ENCODE measurements at regions not wholly inside any gene's neighbourhood (a gene's known extent, or its start where the extent isn't known, plus 50 kb on each side); places are given as distances from the start of the nearest gene placed in this dataset.

DNA sequence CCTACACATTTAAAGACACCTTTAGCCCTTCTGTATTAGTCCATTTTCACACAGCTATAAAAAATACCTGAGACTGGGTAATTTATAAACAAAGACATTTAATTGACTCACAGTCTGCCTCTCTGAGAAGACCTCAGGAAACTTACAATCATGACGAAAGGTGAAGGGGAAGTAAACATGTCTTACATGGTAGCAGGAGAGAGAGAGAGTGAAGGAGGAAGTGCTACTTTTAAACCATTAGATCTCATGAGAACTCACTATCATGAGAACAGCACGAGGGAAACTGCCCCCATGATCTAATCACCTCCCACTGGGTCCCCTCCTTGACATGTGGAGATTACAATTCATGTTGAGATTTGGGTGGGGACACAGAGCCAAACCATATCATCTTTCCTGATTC lies 946.6 kb downstream of the SLC4A3 start:
- Mint-ChIP-seq H3K27ac (no peak overlapping the region), H3K27me3 (no peaks in the 10 kb centered on the region), H3K4me1 (ENCODE audit: low read depth) (no peaks in the 10 kb centered on the region), H3K9me3 (no peaks in the 10 kb centered on the region), H3K36me3 (ENCODE audit: low read depth) (no peaks in the 10 kb centered on the region), H3K4me3 (no peak overlapping the region)
- POLR2A ChIA-PET, result no interaction called here
- no peaks in the 10 kb centered on the region for H3K36me3 ChIP-seq (ENCODE audit: insufficient read depth, low read length)
- intact Hi-C loops (cut with DNase I, micrococcal nuclease), result no loop called here
- DNase-seq (no peak), ATAC-seq (ENCODE audit: poor library complexity) (no peak)
- CTCF ChIA-PET, result no interaction called here
- no peaks in the 10 kb centered on the region for H3K9me3 ChIP-seq (ENCODE audit: control insufficient read depth in 1 of 2, insufficient read depth in 1 of 2, low read length in 2 of 2)
- no peaks in the 10 kb centered on the region for H3K4me1 ChIP-seq (ENCODE audit: insufficient read depth, low read length)
- TF ChIP-seq, protein P1, sequence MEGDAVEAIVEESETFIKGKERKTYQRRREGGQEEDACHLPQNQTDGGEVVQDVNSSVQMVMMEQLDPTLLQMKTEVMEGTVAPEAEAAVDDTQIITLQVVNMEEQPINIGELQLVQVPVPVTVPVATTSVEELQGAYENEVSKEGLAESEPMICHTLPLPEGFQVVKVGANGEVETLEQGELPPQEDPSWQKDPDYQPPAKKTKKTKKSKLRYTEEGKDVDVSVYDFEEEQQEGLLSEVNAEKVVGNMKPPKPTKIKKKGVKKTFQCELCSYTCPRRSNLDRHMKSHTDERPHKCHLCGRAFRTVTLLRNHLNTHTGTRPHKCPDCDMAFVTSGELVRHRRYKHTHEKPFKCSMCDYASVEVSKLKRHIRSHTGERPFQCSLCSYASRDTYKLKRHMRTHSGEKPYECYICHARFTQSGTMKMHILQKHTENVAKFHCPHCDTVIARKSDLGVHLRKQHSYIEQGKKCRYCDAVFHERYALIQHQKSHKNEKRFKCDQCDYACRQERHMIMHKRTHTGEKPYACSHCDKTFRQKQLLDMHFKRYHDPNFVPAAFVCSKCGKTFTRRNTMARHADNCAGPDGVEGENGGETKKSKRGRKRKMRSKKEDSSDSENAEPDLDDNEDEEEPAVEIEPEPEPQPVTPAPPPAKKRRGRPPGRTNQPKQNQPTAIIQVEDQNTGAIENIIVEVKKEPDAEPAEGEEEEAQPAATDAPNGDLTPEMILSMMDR (IDR thresholded peaks at IDR 0.05), result no peak
- H3K27ac ChIP-seq (ENCODE audit: low read depth in 1 of 2, low read length in 2 of 2), result no peak overlapping the region
- H3K4me3 ChIP-seq (ENCODE audit: low read length), result no peak overlapping the region
- H3K27me3 ChIP-seq (ENCODE audit: control insufficient read depth in 1 of 2, insufficient read depth in 2 of 2, low read length in 2 of 2), result no peaks in the 10 kb centered on the region

DNA sequence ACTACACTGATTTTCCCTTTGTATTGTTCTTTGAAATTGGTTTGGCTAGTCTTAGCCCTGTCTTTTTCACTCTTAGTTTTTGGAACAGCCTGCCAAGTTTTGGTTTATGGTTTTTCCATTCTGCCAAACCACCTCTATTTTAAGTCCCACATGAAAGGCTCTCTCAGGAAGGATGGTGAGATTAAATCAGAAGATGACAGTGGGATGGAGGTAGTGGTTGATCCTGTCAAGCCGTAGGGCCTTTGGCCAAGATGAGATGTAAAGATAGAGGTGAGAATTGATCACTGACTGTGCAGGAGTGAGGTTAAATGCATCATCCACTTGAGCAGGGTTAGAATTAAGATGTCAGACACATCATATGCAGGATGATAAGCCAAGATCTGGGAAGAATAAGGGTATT lies 948.5 kb downstream of the SLC4A3 start:
- Mint-ChIP-seq H3K9me3 (no peaks in the 10 kb centered on the region), H3K36me3 (ENCODE audit: low read depth) (no peaks in the 10 kb centered on the region), H3K27me3 (no peaks in the 10 kb centered on the region), H3K27ac (no peak overlapping the region), H3K4me1 (ENCODE audit: low read depth) (no peaks in the 10 kb centered on the region), H3K4me3 (no peak overlapping the region)
- no peak for ATAC-seq (ENCODE audit: poor library complexity)
- CTCF ChIA-PET, result no interaction called here
- H3K36me3 ChIP-seq (ENCODE audit: insufficient read depth, low read length), result no peaks in the 10 kb centered on the region
- H3K27ac ChIP-seq (ENCODE audit: low read depth in 1 of 2, low read length in 2 of 2), result no peak overlapping the region
- POLR2A ChIA-PET, result no interaction called here
- no peaks in the 10 kb centered on the region for H3K9me3 ChIP-seq (ENCODE audit: control insufficient read depth in 1 of 2, insufficient read depth in 1 of 2, low read length in 2 of 2)
- no peaks in the 10 kb centered on the region for H3K4me1 ChIP-seq (ENCODE audit: insufficient read depth, low read length)
- H3K4me3 ChIP-seq (ENCODE audit: low read length), result no peak overlapping the region
- TF ChIP-seq, protein P1 (IDR thresholded peaks at IDR 0.05), result no peak
- H3K27me3 ChIP-seq (ENCODE audit: control insufficient read depth in 1 of 2, insufficient read depth in 2 of 2, low read length in 2 of 2), result no peaks in the 10 kb centered on the region
- DNase-seq, result no peak
- intact Hi-C loops (cut with DNase I, micrococcal nuclease), result no loop called here

DNA sequence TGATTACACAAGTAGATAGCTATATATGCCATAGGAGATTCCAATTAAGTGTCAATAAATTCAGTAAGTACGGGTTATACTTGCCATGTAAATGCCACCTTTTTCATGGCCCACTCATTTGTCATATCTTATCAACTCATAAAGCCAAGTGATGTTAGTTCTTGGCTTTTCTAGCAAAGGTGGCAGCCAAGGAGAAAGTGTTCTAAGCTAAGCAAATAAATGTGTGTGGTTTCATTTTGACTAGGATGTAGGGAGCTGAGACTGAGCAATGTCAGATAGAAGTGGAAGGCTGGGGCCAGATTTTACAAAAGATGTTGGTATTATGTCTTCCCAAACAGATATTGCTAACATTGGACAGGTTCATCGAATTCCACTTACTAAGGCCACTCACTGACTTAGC lies 952.0 kb downstream of the SLC4A3 start:
- H3K27ac ChIP-seq (ENCODE audit: low read depth in 1 of 2, low read length in 2 of 2), result no peak overlapping the region
- no peaks in the 10 kb centered on the region for H3K27me3 ChIP-seq (ENCODE audit: control insufficient read depth in 1 of 2, insufficient read depth in 2 of 2, low read length in 2 of 2)

More for the DNA sequence above, 952.0 kb downstream of the SLC4A3 start:
- ChIA-PET POLR2A (no interaction called here), CTCF (no interaction called here)
- no peaks in the 10 kb centered on the region for H3K4me1 Mint-ChIP-seq (ENCODE audit: low read depth)
- H3K9me3 Mint-ChIP-seq, result no peaks in the 10 kb centered on the region
- Histone ChIP-seq H3K9me3 (ENCODE audit: control insufficient read depth in 1 of 2, insufficient read depth in 1 of 2, low read length in 2 of 2) (no peaks in the 10 kb centered on the region), H3K4me3 (ENCODE audit: low read length) (no peak overlapping the region), H3K36me3 (ENCODE audit: insufficient read depth, low read length) (no peaks in the 10 kb centered on the region), H3K4me1 (ENCODE audit: insufficient read depth, low read length) (no peaks in the 10 kb centered on the region)
- no peak overlapping the region for H3K27ac Mint-ChIP-seq
- no peaks in the 10 kb centered on the region for H3K36me3 Mint-ChIP-seq (ENCODE audit: low read depth)
- ATAC-seq (ENCODE audit: poor library complexity) (no peak), DNase-seq (no peak)
- H3K27me3 Mint-ChIP-seq, result no peaks in the 10 kb centered on the region
- no peak overlapping the region for H3K4me3 Mint-ChIP-seq
- TF ChIP-seq, protein P1 (IDR thresholded peaks at IDR 0.05), result no peak
- intact Hi-C loops (cut with DNase I, micrococcal nuclease), result no loop called here
